OCI-LY7 (cell line): ENCODE measurements at regions not wholly inside any gene's neighbourhood (a gene's known extent, or its start where the extent isn't known, plus 50 kb on each side); places are given as distances from the start of the nearest gene placed in this dataset.

Source experiments
- BruUV-seq: library from RNA; stranded (reverse); fragments of 400-500 nt; replicated peaks from 2 replicates; lab custom pipeline; 2021; lab: Mats Ljungman, UMichigan
- CTCF ChIA-PET: fragments of 300-600 bp; sonication (Branson Sonifier 250); formaldehyde crosslinking; loops from one replicate; lab custom pipeline; 2022; ENCODE audit warnings: antibody characterized with exemption; ENCODE audit not compliant: unreplicated experiment; lab: Charles Lee
- POLR2A ChIA-PET: fragments of 300-600 bp; sonication (Branson Sonifier 250); formaldehyde crosslinking; loops from one replicate; lab custom pipeline; 2022; ENCODE audit warnings: antibody characterized with exemption; lab: Charles Lee
- DNase-seq: peaks from one replicate; pipeline ENCODE4 v3.0.0-alpha.2; 2015; ENCODE audit warnings: low spot score
- H2AFZ ChIP-seq: fragments of 200-600 bp; sonication (generic), shearing (Covaris generic); 2 replicates; pipeline ENCODE4 v1.6.1; 2014; ENCODE audit warnings: mild to moderate bottlenecking, antibody characterized with exemption, low read length, moderate library complexity
- H3K27ac ChIP-seq: fragments of 200-600 bp; sonication (generic); 2 replicates; pipeline ENCODE4 v1.5.1; 2014; ENCODE audit warnings: mixed run types, low read depth, mild to moderate bottlenecking, moderate library complexity, low read length, inconsistent platforms; ENCODE audit not compliant: poor library complexity, severe bottlenecking
- H3K36me3 ChIP-seq: fragments of 200-600 bp; sonication (generic); 2 replicates; pipeline ENCODE4 v1.6.1; 2014; ENCODE audit warnings: mild to moderate bottlenecking, antibody characterized with exemption, low read length, moderate library complexity, mixed read lengths; ENCODE audit not compliant: insufficient read depth
- H3K4me1 ChIP-seq: fragments of 200-600 bp; sonication (generic); 2 replicates; pipeline ENCODE4 v1.5.1; 2014; ENCODE audit warnings: mild to moderate bottlenecking, low read length; ENCODE audit not compliant: insufficient read depth, poor library complexity, severe bottlenecking
- H3K4me2 ChIP-seq: fragments of 200-600 bp; sonication (generic); 2 replicates; pipeline ENCODE4 v1.6.1; 2014; ENCODE audit warnings: mild to moderate bottlenecking, low read length
- H3K4me3 ChIP-seq: fragments of 200-600 bp; sonication (generic); 2 replicates; pipeline ENCODE4 v1.5.1; 2014; ENCODE audit warnings: mild to moderate bottlenecking, low read depth, low read length; ENCODE audit not compliant: poor library complexity, severe bottlenecking
- H3K79me2 ChIP-seq: fragments of 200-600 bp; sonication (generic); 2 replicates; pipeline ENCODE4 v1.6.1; 2016; ENCODE audit warnings: low read depth, mild to moderate bottlenecking, low read length, moderate library complexity, mixed read lengths; ENCODE audit not compliant: insufficient read depth
- H3K9me2 ChIP-seq: fragments of 200-600 bp; sonication (generic); 2 replicates; pipeline ENCODE4 v1.6.1; 2016; ENCODE audit warnings: mild to moderate bottlenecking, low read length, mixed read lengths; ENCODE audit not compliant: insufficient read depth
- H3K9me3 ChIP-seq: fragments of 200-600 bp; sonication (generic); 2 replicates; pipeline ENCODE4 v1.6.1; 2014; ENCODE audit warnings: mild to moderate bottlenecking, mixed run types, low read length, mixed read lengths
- H4K20me1 ChIP-seq: fragments of 200-600 bp; sonication (generic); 2 replicates; pipeline ENCODE4 v1.6.1; 2014; ENCODE audit warnings: mild to moderate bottlenecking, antibody characterized with exemption, low read length, moderate library complexity, mixed read lengths; ENCODE audit not compliant: insufficient read depth
- CTCF ChIP-seq: fragments of 200-600 bp; sonication (generic); conservative IDR thresholded peaks from 2 replicates; pipeline ENCODE4 v1.5.1; 2014; ENCODE audit warnings: mild to moderate bottlenecking, antibody characterized with exemption, low read length, moderate library complexity, mixed read lengths
- EZH2phosphoT487 ChIP-seq: fragments of 200-600 bp; sonication (generic); IDR thresholded peaks from 2 replicates; pipeline ENCODE4 v1.6.1; 2018; ENCODE audit warnings: low read depth, borderline replicate concordance, mild to moderate bottlenecking, mixed run types, antibody characterized with exemption, low read length, moderate library complexity, mixed read lengths
- intact Hi-C: fragments of 100-400 bp; cut with micrococcal nuclease; formaldehyde crosslinking; loops from one replicate; pipeline ENCODE4 v1.10.0; 2022; ENCODE audit not compliant: unreplicated experiment

GRCh38 chr3:144312702-144313101 is 341.1 kb downstream of the DIPK2A start:
- ChIA-PET CTCF (no interaction called here), POLR2A (interaction anchor here (0.6 kb wide), 1 partner anchor 42 kb away, joined by 3 read pairs; no protein-coding TSS in a partner anchor)
- H3K4me3 ChIP-seq, result no peak overlapping the region
- DNase-seq, result no peak
- intact Hi-C loops, result no loop called here
- no peaks in the 10 kb centered on the region for H3K4me1 ChIP-seq
- H3K9me2 ChIP-seq, result no peaks in the 10 kb centered on the region
- no peak overlapping the region for H3K4me2 ChIP-seq
- TF ChIP-seq CTCF (no peak), EZH2phosphoT487 (no peak)
- no peak overlapping the region for H2AFZ ChIP-seq
- no peak overlapping the region for H3K27ac ChIP-seq
- H4K20me1 ChIP-seq, result no peaks in the 10 kb centered on the region
- BruUV-seq, result no TSS peak
- H3K36me3 ChIP-seq, result no peaks in the 10 kb centered on the region
- no peaks in the 10 kb centered on the region for H3K9me3 ChIP-seq
- H3K79me2 ChIP-seq, result no peaks in the 10 kb centered on the region

- ChIA-PET POLR2A (interaction anchor here (1.3 kb wide), 1 partner anchor 10 kb away, joined by 3 read pairs; no protein-coding TSS in a partner anchor), CTCF (no interaction called here)
- DNase-seq, result no peak
- no peaks in the 10 kb centered on the region for H3K9me2 ChIP-seq
- no peaks in the 10 kb centered on the region for H3K4me1 ChIP-seq
- H4K20me1 ChIP-seq, result no peaks in the 10 kb centered on the region
- no peak overlapping the region for H2AFZ ChIP-seq
- H3K9me3 ChIP-seq, result no peaks in the 10 kb centered on the region
- no peak overlapping the region for H3K27ac ChIP-seq
- H3K36me3 ChIP-seq, result no peaks in the 10 kb centered on the region
- TF ChIP-seq CTCF, result no peak
- no peak for TF ChIP-seq EZH2phosphoT487
- BruUV-seq, result no TSS peak
- intact Hi-C loops, result no loop called here
- no peaks in the 10 kb centered on the region for H3K79me2 ChIP-seq
- no peak overlapping the region for H3K4me3 ChIP-seq
- H3K4me2 ChIP-seq, result no peak overlapping the region
Measured at GRCh38 chr3:144314946-144315345, 343.3 kb downstream of the DIPK2A start.

- no TSS peak for BruUV-seq
- DNase-seq, result no peak
- no peak overlapping the region for H3K4me2 ChIP-seq
- TF ChIP-seq CTCF (no peak), EZH2phosphoT487 (no peak)
- intact Hi-C loops, result no loop called here
- no peaks in the 10 kb centered on the region for H4K20me1 ChIP-seq
- no peaks in the 10 kb centered on the region for H3K79me2 ChIP-seq
- H3K27ac ChIP-seq, result no peak overlapping the region
- no peaks in the 10 kb centered on the region for H3K9me2 ChIP-seq
- no peak overlapping the region for H2AFZ ChIP-seq
- H3K36me3 ChIP-seq, result no peaks in the 10 kb centered on the region
- POLR2A ChIA-PET, result no interaction called here
- H3K4me3 ChIP-seq, result no peak overlapping the region
- H3K9me3 ChIP-seq, result no peaks in the 10 kb centered on the region
- CTCF ChIA-PET, result no interaction called here
- H3K4me1 ChIP-seq, result no peaks in the 10 kb centered on the region
Measured at GRCh38 chr3:144317961-144318360, 346.3 kb downstream of the DIPK2A start.
